Ishikawa (cell line): ENCODE measurements at regions not wholly inside any gene's neighbourhood (a gene's known extent, or its start where the extent isn't known, plus 50 kb on each side); places are given as distances from the start of the nearest gene placed in this dataset.

Experiments used
- CEBPB ChIP-seq: IDR thresholded peaks from 2 replicates; pipeline ENCODE4 v1.6.1; 2012
- CREB1 ChIP-seq: IDR thresholded peaks from 2 replicates; pipeline ENCODE4 v1.6.1; 2012; ENCODE audit warnings: low read depth
- EGR1 ChIP-seq: IDR thresholded peaks from 2 replicates; pipeline ENCODE4 v1.6.1; 2012
- EP300 ChIP-seq: IDR thresholded peaks from 2 replicates; pipeline ENCODE4 v1.6.1; 2012; ENCODE audit warnings: borderline replicate concordance
- FOXM1 ChIP-seq: IDR thresholded peaks from 2 replicates; pipeline ENCODE4 v1.6.1; 2012; ENCODE audit warnings: low read depth, borderline replicate concordance
- NFIC ChIP-seq: IDR thresholded peaks from 2 replicates; pipeline ENCODE4 v1.6.1; 2012
- RAD21 ChIP-seq: IDR thresholded peaks from 2 replicates; pipeline ENCODE4 v1.6.1; 2012; ENCODE audit warnings: low read depth
- TAF1 ChIP-seq: IDR thresholded peaks from 2 replicates; pipeline ENCODE4 v1.6.1; 2012; ENCODE audit warnings: low read depth, mild to moderate bottlenecking
- TCF12 ChIP-seq: IDR thresholded peaks from 2 replicates; pipeline ENCODE4 v1.6.1; 2012; ENCODE audit warnings: low read depth
- TEAD4 ChIP-seq: IDR thresholded peaks from 2 replicates; pipeline ENCODE4 v1.6.1; 2012
- YY1 ChIP-seq: IDR thresholded peaks from 2 replicates; pipeline ENCODE4 v1.6.1; 2012; ENCODE audit warnings: low read depth
- ZBTB7A ChIP-seq: IDR thresholded peaks from 2 replicates; pipeline ENCODE4 v1.6.1; 2012; ENCODE audit warnings: low read depth
- TF ChIP-seq, protein P1 (sequence below): IDR thresholded peaks from 2 replicates; pipeline ENCODE4 v1.6.1; 2012
- TF ChIP-seq, protein P2 (sequence below): IDR thresholded peaks from 2 replicates; pipeline ENCODE4 v1.6.1; 2012
- TF ChIP-seq, protein P3 (sequence below): IDR thresholded peaks from 2 replicates; pipeline ENCODE4 v1.6.1; 2012; ENCODE audit warnings: low read depth, mild to moderate bottlenecking

DNA sequence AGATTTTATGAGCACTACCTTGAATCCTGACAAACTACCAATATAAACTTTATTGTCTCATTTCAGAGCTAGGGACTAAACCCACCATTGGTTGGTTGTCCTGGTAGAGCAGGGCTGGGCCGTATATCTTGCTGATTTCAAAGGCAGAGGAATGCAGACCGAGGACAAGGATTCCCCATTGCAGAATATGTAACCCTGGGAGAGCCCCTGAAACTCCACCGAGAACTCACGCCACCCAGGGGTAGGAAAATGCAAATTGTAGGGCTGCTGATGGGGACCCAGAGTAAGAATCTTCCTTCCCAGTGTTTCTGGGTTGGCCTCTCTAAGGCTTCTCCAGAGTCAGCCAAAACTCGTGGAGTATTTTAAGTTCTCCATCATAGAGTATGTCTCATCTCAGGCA lies 235.3 kb downstream of the ABHD5 start:
- TF ChIP-seq EGR1: no peak
- TF ChIP-seq CEBPB: no peak
- TF ChIP-seq YY1: no peak
- TF ChIP-seq TAF1: no peak
- TF ChIP-seq RAD21: no peak
- TF ChIP-seq, protein P1, sequence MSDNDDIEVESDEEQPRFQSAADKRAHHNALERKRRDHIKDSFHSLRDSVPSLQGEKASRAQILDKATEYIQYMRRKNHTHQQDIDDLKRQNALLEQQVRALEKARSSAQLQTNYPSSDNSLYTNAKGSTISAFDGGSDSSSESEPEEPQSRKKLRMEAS: no peak
- TF ChIP-seq NFIC: no peak
- no peak for TF ChIP-seq FOXM1
- no peak for TF ChIP-seq CREB1
- TF ChIP-seq ZBTB7A: no peak
- TF ChIP-seq EP300: no peak
- TF ChIP-seq, protein P2, sequence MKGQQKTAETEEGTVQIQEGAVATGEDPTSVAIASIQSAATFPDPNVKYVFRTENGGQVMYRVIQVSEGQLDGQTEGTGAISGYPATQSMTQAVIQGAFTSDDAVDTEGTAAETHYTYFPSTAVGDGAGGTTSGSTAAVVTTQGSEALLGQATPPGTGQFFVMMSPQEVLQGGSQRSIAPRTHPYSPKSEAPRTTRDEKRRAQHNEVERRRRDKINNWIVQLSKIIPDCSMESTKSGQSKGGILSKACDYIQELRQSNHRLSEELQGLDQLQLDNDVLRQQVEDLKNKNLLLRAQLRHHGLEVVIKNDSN: no peak
- TF ChIP-seq, protein P3, sequence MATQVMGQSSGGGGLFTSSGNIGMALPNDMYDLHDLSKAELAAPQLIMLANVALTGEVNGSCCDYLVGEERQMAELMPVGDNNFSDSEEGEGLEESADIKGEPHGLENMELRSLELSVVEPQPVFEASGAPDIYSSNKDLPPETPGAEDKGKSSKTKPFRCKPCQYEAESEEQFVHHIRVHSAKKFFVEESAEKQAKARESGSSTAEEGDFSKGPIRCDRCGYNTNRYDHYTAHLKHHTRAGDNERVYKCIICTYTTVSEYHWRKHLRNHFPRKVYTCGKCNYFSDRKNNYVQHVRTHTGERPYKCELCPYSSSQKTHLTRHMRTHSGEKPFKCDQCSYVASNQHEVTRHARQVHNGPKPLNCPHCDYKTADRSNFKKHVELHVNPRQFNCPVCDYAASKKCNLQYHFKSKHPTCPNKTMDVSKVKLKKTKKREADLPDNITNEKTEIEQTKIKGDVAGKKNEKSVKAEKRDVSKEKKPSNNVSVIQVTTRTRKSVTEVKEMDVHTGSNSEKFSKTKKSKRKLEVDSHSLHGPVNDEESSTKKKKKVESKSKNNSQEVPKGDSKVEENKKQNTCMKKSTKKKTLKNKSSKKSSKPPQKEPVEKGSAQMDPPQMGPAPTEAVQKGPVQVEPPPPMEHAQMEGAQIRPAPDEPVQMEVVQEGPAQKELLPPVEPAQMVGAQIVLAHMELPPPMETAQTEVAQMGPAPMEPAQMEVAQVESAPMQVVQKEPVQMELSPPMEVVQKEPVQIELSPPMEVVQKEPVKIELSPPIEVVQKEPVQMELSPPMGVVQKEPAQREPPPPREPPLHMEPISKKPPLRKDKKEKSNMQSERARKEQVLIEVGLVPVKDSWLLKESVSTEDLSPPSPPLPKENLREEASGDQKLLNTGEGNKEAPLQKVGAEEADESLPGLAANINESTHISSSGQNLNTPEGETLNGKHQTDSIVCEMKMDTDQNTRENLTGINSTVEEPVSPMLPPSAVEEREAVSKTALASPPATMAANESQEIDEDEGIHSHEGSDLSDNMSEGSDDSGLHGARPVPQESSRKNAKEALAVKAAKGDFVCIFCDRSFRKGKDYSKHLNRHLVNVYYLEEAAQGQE: no peak
- no peak for TF ChIP-seq TEAD4
- TF ChIP-seq TCF12: no peak

DNA sequence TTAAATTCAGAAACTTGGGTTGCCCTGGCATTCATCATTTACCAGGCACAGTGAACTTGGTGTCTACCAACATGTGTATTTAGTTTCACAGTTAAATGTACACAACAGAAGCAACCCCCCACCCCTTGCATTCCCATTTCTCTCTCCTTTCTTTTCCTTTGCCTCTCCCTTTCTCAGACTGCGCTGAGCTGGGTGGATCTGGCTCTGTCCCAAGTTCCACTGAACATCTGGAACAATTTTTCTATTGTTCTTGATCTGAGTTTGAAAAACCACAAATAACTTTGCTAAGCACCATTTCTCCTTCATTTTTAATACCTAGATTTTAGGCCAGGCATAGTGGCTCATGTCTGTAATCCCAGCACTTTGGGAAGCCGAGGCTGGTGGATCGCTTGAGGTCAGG lies 242.2 kb downstream of the ABHD5 start:
- TF ChIP-seq YY1 (no peak), FOXM1 (0 out of 2 replicates have a peak, but pooled peaks have one; percentile 16), NFIC (peak; percentile 57), TCF12 (peak; percentile 24; the same call in 1 of the 2 replicates)
- TF ChIP-seq, protein P2: no peak

DNA sequence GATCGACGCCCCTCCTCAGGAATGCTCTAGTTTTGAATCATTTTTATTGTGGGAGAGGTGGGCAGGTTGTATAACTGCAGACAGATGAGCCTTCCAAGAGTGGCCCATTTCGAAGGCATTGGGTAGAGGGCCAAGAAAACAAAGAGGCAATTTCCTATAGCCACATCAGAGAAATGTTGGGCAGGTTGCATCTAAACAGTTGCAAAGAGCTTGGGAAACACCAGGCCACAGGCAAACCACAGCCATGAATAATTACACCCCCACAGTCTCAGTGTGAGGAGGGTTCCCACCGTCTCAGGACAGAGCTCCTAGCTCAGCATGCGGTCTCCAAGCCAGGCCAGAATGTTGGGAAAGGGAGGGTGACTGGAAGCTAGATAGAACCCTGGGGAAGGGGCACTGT lies 257.3 kb downstream of the ABHD5 start:
- TF ChIP-seq ZBTB7A (no peak), TCF12 (no peak), TEAD4 (no peak), NFIC (no peak)
- TF ChIP-seq, protein P1: no peak
- TF ChIP-seq, protein P3: no peak
- TF ChIP-seq, protein P2: no peak

DNA sequence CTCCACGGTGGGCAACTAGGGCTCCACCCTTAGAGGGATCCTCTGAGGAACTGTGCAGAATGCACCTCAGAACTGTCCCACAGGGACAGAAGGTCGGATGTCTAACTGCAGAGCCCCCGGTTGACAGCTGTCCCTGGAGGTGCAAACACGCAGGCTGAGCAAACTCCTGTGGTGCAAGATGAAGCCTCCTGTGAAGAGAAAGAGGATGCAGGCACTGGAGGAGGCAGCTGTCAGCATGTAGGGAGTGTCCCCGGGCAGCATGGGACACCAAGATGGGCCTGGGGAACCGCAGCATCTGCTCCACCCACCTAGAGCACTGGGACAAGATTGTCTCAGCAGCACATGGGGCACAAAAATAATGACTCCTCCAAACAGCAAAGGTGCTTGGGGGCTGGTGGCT lies 258.9 kb downstream of the ABHD5 start:
- TF ChIP-seq ZBTB7A (no peak), CEBPB (no peak)
- TF ChIP-seq, protein P2: no peak

DNA sequence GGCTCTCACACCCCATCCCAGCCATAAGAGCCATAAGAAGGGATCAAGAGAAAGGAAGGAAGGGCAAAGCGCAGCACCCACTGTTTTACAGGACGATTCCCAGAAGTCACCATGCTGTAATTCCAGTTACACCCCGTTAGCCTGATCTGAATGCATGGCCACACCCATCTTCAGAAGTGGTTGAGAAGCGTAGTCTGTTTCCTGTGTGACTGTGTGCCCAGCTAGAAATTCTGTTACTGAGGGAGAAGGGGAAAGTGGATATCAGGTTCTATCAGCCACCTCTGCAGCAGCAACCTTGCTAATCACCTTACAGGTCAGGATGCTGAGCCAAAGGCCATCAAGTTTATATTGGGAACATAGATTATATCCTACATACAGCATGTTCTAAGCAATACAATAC lies 260.0 kb downstream of the ABHD5 start:
- TF ChIP-seq TCF12: no peak
- no peak for TF ChIP-seq YY1
- TF ChIP-seq, protein P2: no peak
- no peak for TF ChIP-seq EP300
- no peak for TF ChIP-seq TEAD4
- TF ChIP-seq, protein P3: no peak
- no peak for TF ChIP-seq NFIC
- TF ChIP-seq EGR1: no peak
- no peak for TF ChIP-seq ZBTB7A
- TF ChIP-seq, protein P1: no peak
- no peak for TF ChIP-seq RAD21
- no peak for TF ChIP-seq CREB1
- TF ChIP-seq CEBPB: no peak
- no peak for TF ChIP-seq FOXM1
